GM19043 (cell line): ENCODE measurements at regions not wholly inside any gene's neighbourhood (a gene's known extent, or its start where the extent isn't known, plus 50 kb on each side); places are given as distances from the start of the nearest gene placed in this dataset.

Experiments used
- ATAC-seq: cut with Tn5 transposase; IDR thresholded peaks from one replicate; pipeline ENCODE4 v1.9.1; 2021; ENCODE audit warnings: low read depth; ENCODE audit not compliant: unreplicated experiment

GRCh38 chr20:10800288-10800687 is 126.5 kb upstream of the JAG1 start:
- no peak for ATAC-seq

GRCh38 chr20:10802236-10802635 is 128.4 kb upstream of the JAG1 start:
- ATAC-seq, result no peak

- no peak for ATAC-seq
Observed at GRCh38 chr20:10805764-10806163, 132.0 kb upstream of the JAG1 start.

GRCh38 chr20:10806539-10806938 is 132.7 kb upstream of the JAG1 start:
- ATAC-seq, result no peak

- no peak for ATAC-seq
Observed at GRCh38 chr20:10807013-10807412, 133.2 kb upstream of the JAG1 start.

GRCh38 chr20:10812759-10813327 is 139.0 kb upstream of the JAG1 start:
- ATAC-seq, result no peak

- ATAC-seq, result no peak
Observed at GRCh38 chr20:10823585-10823984, 149.8 kb upstream of the JAG1 start.

GRCh38 chr20:10824750-10825500 is 151.1 kb upstream of the JAG1 start:
- ATAC-seq, result no peak

GRCh38 chr20:10826111-10826510 is 152.3 kb upstream of the JAG1 start:
- ATAC-seq, result no peak

- no peak for ATAC-seq
Observed at GRCh38 chr20:10828180-10828579, 154.4 kb upstream of the JAG1 start.

- ATAC-seq, result no peak
Observed at GRCh38 chr20:10832141-10832540, 158.3 kb upstream of the JAG1 start.

- no peak for ATAC-seq
Observed at GRCh38 chr20:10837901-10838300, 164.1 kb upstream of the JAG1 start.

GRCh38 chr20:10842116-10842515 is 168.3 kb upstream of the JAG1 start:
- no peak for ATAC-seq

- ATAC-seq, result no peak
Observed at GRCh38 chr20:10843146-10843711, 169.4 kb upstream of the JAG1 start.

- ATAC-seq, result no peak
Observed at GRCh38 chr20:10846766-10847165, 173.0 kb upstream of the JAG1 start.

GRCh38 chr20:10848810-10849370 is 175.1 kb upstream of the JAG1 start:
- no peak for ATAC-seq

- ATAC-seq, result no peak
Observed at GRCh38 chr20:10853176-10853575, 179.4 kb upstream of the JAG1 start.

- no peak for ATAC-seq
Observed at GRCh38 chr20:10853731-10854130, 179.9 kb upstream of the JAG1 start.

GRCh38 chr20:10854976-10855375 is 181.2 kb upstream of the JAG1 start:
- ATAC-seq, result no peak

GRCh38 chr20:10855778-10856177 is 182.0 kb upstream of the JAG1 start:
- no peak for ATAC-seq

GRCh38 chr20:10856237-10857015 is 182.6 kb upstream of the JAG1 start:
- no peak for ATAC-seq
